GM12872 (cell line): ENCODE measurements at regions not wholly inside any gene's neighbourhood (a gene's known extent, or its start where the extent isn't known, plus 50 kb on each side); places are given as distances from the start of the nearest gene placed in this dataset.

Experiments
- CTCF ChIP-seq: IDR thresholded peaks from 3 replicates; pipeline ENCODE4 v1.5.1; 2011; ENCODE audit warnings: low read depth, mild to moderate bottlenecking, low read length, moderate library complexity; ENCODE audit not compliant: insufficient read depth

- no peak for TF ChIP-seq CTCF
These were observed 207.4 kb upstream of the RFC3 start for GRCh38 chr13:33610438-33611120.

- TF ChIP-seq CTCF = no peak
These were observed 206.7 kb upstream of the RFC3 start for GRCh38 chr13:33611121-33611805.

GRCh38 chr13:33612641-33613638 is 205.0 kb upstream of the RFC3 start:
- TF ChIP-seq CTCF = no peak

GRCh38 chr13:33615436-33615835 is 202.5 kb upstream of the RFC3 start:
- no peak for TF ChIP-seq CTCF

GRCh38 chr13:33616130-33616529 is 201.8 kb upstream of the RFC3 start:
- TF ChIP-seq CTCF = no peak

GRCh38 chr13:33617055-33617454 is 200.9 kb upstream of the RFC3 start:
- TF ChIP-seq CTCF = no peak

GRCh38 chr13:33624253-33624652 is 193.7 kb upstream of the RFC3 start:
- TF ChIP-seq CTCF = no peak
